Activated CD8-positive, alpha-beta T cell treated with anti-CD3 and anti-CD28 coated beads for 36 hours (primary cell): ENCODE measurements at regions not wholly inside any gene's neighbourhood (a gene's known extent, or its start where the extent isn't known, plus 50 kb on each side); places are given as distances from the start of the nearest gene placed in this dataset.

ENCODE experiments used
- ATAC-seq: fragments of 200-7000 bp; cut with Tn5 transposase; one replicate; pipeline ENCODE4 v1.10.0; 2021; ENCODE audit warnings: mild to moderate bottlenecking, moderate library complexity
- CTCF ChIA-PET: fragments of 350-600 bp; sonication (Branson Sonifier 250); formaldehyde crosslinking; loops from one replicate; lab custom pipeline; 2021; ENCODE audit warnings: antibody characterized with exemption; lab: Charles Lee
- POLR2A ChIA-PET: fragments of 350-600 bp; sonication (Branson Sonifier 250); formaldehyde crosslinking; loops from one replicate; lab custom pipeline; 2021; ENCODE audit warnings: antibody characterized with exemption; lab: Charles Lee
- DNase-seq: peaks from one replicate; pipeline ENCODE4 v3.0.0-alpha.2; 2020
- H3K27ac Mint-ChIP-seq: one replicate; pipeline ENCODE4 v1.8.0; 2021; ENCODE audit warnings: mild to moderate bottlenecking, mixed read lengths
- H3K27me3 Mint-ChIP-seq: one replicate; pipeline ENCODE4 v1.8.0; 2021; ENCODE audit warnings: mixed read lengths
- H3K36me3 Mint-ChIP-seq: one replicate; pipeline ENCODE4 v1.8.0; 2021; ENCODE audit warnings: low read depth, mixed read lengths
- H3K4me1 Mint-ChIP-seq: one replicate; pipeline ENCODE4 v1.8.0; 2021; ENCODE audit warnings: low read depth, mixed read lengths
- H3K4me3 Mint-ChIP-seq: one replicate; pipeline ENCODE4 v1.8.0; 2021; ENCODE audit warnings: mild to moderate bottlenecking, moderate library complexity, mixed read lengths
- H3K9me3 Mint-ChIP-seq: one replicate; pipeline ENCODE4 v1.8.0; 2021; ENCODE audit warnings: mixed read lengths
- intact Hi-C: fragments of 100-400 bp; cut with micrococcal nuclease; formaldehyde crosslinking; loops from one replicate; pipeline ENCODE4 v1.10.0; 2022
- TF ChIP-seq, protein P1 (sequence below): fragments of 200-600 bp; IDR thresholded peaks from one replicate; pipeline ENCODE4 v1.8.0; 2022; ENCODE audit warnings: antibody characterized with exemption, mild to moderate bottlenecking

DNA sequence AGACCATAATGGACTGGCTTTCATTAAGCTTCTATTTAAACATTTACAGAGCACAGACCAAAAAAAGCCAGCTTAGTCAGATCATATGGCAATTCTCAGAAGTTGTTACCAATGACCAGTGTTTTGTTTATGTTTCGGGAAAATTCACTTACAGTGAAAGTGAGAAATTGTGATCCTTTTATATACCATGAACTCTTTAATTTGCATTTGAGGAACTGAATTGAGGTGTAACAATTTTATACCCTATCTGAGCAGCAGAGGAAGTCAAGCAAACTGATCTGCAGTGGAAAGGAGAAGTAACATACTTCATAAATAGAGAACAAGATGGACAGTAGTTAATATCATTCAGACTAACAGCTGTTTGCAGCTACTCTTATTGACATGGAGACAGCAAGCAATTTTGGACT lies 97.1 kb downstream of the TMA16 start:
- ChIA-PET POLR2A (no interaction called here), CTCF (interaction anchor here (0.7 to 2.1 kb wide), 3 partner anchors 22 to 89 kb away, joined by 3 to 5 read pairs (median 3); no protein-coding TSS in a partner anchor)
- DNase-seq (no peak), ATAC-seq (no peak)
- Mint-ChIP-seq H3K27ac (no peak overlapping the region), H3K27me3 (peaks cover 2% of the 10 kb centered on the region), H3K36me3 (no peaks in the 10 kb centered on the region), H3K4me3 (no peak overlapping the region), H3K9me3 (no peaks in the 10 kb centered on the region), H3K4me1 (no peaks in the 10 kb centered on the region)
- intact Hi-C loops = no loop called here
- TF ChIP-seq, protein P1, sequence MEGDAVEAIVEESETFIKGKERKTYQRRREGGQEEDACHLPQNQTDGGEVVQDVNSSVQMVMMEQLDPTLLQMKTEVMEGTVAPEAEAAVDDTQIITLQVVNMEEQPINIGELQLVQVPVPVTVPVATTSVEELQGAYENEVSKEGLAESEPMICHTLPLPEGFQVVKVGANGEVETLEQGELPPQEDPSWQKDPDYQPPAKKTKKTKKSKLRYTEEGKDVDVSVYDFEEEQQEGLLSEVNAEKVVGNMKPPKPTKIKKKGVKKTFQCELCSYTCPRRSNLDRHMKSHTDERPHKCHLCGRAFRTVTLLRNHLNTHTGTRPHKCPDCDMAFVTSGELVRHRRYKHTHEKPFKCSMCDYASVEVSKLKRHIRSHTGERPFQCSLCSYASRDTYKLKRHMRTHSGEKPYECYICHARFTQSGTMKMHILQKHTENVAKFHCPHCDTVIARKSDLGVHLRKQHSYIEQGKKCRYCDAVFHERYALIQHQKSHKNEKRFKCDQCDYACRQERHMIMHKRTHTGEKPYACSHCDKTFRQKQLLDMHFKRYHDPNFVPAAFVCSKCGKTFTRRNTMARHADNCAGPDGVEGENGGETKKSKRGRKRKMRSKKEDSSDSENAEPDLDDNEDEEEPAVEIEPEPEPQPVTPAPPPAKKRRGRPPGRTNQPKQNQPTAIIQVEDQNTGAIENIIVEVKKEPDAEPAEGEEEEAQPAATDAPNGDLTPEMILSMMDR = no peak

DNA sequence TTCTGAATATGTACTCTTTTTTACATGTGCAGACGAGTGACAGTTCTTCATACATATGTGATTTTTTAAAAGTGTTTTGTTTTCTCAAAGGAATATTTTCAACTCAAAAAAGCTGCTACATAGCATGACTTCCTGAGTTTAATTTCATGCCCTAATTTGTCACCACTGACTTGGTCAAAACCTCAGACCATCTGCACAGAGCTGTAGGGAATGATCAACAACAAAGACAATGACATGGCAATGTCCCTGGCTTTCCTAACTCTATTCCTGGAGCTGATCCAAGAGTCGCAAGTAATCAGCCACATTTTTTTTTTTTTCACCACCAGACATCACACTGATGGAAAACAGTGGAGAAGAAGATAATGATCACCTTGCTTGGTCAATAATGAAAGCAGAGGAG lies 97.7 kb downstream of the TMA16 start:
- no peak for ATAC-seq
- ChIA-PET CTCF (interaction anchor here (1.4 to 2.1 kb wide), 2 partner anchors 42 to 89 kb away, joined by 3 to 5 read pairs; no protein-coding TSS in a partner anchor), POLR2A (no interaction called here)
- Mint-ChIP-seq H3K9me3 (no peaks in the 10 kb centered on the region), H3K27ac (no peak overlapping the region), H3K27me3 (peaks cover 2% of the 10 kb centered on the region), H3K36me3 (no peaks in the 10 kb centered on the region), H3K4me1 (no peaks in the 10 kb centered on the region), H3K4me3 (no peak overlapping the region)
- intact Hi-C loops = no loop called here
- no peak for DNase-seq
- TF ChIP-seq, protein P1 = no peak

DNA sequence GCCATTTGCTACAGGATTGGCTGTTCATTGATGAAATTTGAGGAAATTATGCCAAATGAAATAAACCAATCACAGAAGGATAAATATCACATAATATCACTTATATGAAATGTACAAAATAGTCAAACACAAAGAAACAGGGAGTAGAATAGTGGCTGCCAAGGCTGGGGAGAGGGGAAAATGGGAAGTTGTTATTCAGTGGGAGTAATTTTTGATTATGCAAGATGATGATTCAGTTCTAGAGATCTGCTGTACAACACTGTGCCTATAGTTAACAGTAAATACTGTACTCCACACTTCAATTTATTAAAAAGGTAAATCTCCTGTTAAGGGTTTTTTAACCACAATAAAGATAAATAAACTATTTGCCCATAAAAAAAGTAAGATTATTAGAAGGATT lies 101.1 kb downstream of the TMA16 start:
- POLR2A ChIA-PET = no interaction called here
- CTCF ChIA-PET = interaction anchor here (1.5 kb wide), 1 partner anchor 46 kb away, joined by 3 read pairs; no protein-coding TSS in a partner anchor
- H3K4me1 Mint-ChIP-seq = no peaks in the 10 kb centered on the region
- DNase-seq (no peak), ATAC-seq (no peak)
- intact Hi-C loops = no loop called here
- TF ChIP-seq, protein P1 = no peak
- H3K27me3 Mint-ChIP-seq = peaks cover 2% of the 10 kb centered on the region
- H3K36me3 Mint-ChIP-seq = no peaks in the 10 kb centered on the region
- no peak overlapping the region for H3K27ac Mint-ChIP-seq
- no peak overlapping the region for H3K4me3 Mint-ChIP-seq
- H3K9me3 Mint-ChIP-seq = no peaks in the 10 kb centered on the region

DNA sequence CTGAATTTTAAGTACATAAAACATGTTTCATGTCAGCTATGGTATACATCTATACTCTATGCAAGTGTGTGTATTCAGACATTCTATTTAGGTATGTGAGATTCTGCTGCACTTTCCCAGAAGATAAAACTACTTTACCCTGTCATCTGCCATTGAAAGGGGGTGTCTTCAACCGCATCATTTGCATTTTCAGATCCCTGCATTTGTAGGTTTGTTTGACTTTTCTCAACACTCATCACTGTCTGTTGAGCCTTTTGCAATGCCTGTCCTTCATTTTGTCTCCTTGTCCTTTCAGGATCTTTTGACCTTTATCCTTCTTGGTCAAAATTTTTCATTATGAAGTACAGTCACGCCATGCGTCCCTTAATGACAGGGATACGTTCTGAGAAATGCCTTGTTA lies 103.5 kb downstream of the TMA16 start:
- no peaks in the 10 kb centered on the region for H3K36me3 Mint-ChIP-seq
- intact Hi-C loops = no loop called here
- POLR2A ChIA-PET = no interaction called here
- H3K9me3 Mint-ChIP-seq = no peaks in the 10 kb centered on the region
- H3K4me3 Mint-ChIP-seq = no peak overlapping the region
- H3K4me1 Mint-ChIP-seq = no peaks in the 10 kb centered on the region
- no peak overlapping the region for H3K27ac Mint-ChIP-seq
- DNase-seq = no peak
- H3K27me3 Mint-ChIP-seq = peaks cover 3% of the 10 kb centered on the region
- CTCF ChIA-PET = interaction anchor here (1.2 kb wide), 1 partner anchor 11 kb away, joined by 3 read pairs; no protein-coding TSS in a partner anchor
- TF ChIP-seq, protein P1 = no peak
- ATAC-seq = no peak

DNA sequence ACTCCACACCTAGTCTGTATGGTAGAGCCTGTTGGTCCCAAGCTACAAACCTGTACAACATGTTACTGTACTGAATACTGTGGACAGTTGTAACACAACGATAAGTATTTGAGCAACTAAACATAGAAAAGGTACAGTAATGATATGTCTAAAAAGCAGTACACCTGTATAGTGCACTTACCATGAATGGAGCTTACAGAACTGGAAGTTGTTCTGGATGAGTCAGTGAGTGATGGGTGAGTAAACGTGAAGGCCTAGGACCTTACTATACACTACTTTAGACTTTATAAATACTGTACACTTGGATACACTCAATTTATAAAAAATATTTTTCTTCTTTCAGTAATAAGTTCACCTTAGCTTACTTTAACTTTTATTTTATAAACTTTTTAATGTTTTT lies 104.0 kb downstream of the TMA16 start:
- DNase-seq (no peak), ATAC-seq (no peak)
- CTCF ChIA-PET = interaction anchor here (1.2 kb wide), 1 partner anchor 11 kb away, joined by 3 read pairs; no protein-coding TSS in a partner anchor
- H3K36me3 Mint-ChIP-seq = no peaks in the 10 kb centered on the region
- H3K27ac Mint-ChIP-seq = no peak overlapping the region
- no peak overlapping the region for H3K4me3 Mint-ChIP-seq
- H3K27me3 Mint-ChIP-seq = peaks cover 3% of the 10 kb centered on the region
- intact Hi-C loops = no loop called here
- no peaks in the 10 kb centered on the region for H3K9me3 Mint-ChIP-seq
- POLR2A ChIA-PET = no interaction called here
- no peaks in the 10 kb centered on the region for H3K4me1 Mint-ChIP-seq
- TF ChIP-seq, protein P1 = no peak
